ENCODE measurements at regions not wholly inside any gene's neighbourhood (a gene's known extent, or its start where the extent isn't known, plus 50 kb on each side); places are given as distances from the start of the nearest gene placed in this dataset.
A peak's percentile ranks its signal among the peaks of the same experiment; 100 is the strongest.

- Histone ChIP-seq H3K4me1 (peaks cover 19% of the 10 kb centered on the region), H3K4me3 (no peak overlapping the region), H3K27me3 (no peaks in the 10 kb centered on the region), H3K27ac (no peak overlapping the region), H3K36me3 (no peaks in the 10 kb centered on the region), H3K9me3 (no peaks in the 10 kb centered on the region)
- intact Hi-C loops (cut with DNase I) = no loop called here
- TF ChIP-seq POLR2A (IDR thresholded peaks at IDR 0.05) (no peak), POLR2AphosphoS5 (IDR thresholded peaks at IDR 0.05; ENCODE audit: insufficient read depth in 1 of 2, low read depth in 1 of 2) (no peak)
- TF ChIP-seq, protein P1, sequence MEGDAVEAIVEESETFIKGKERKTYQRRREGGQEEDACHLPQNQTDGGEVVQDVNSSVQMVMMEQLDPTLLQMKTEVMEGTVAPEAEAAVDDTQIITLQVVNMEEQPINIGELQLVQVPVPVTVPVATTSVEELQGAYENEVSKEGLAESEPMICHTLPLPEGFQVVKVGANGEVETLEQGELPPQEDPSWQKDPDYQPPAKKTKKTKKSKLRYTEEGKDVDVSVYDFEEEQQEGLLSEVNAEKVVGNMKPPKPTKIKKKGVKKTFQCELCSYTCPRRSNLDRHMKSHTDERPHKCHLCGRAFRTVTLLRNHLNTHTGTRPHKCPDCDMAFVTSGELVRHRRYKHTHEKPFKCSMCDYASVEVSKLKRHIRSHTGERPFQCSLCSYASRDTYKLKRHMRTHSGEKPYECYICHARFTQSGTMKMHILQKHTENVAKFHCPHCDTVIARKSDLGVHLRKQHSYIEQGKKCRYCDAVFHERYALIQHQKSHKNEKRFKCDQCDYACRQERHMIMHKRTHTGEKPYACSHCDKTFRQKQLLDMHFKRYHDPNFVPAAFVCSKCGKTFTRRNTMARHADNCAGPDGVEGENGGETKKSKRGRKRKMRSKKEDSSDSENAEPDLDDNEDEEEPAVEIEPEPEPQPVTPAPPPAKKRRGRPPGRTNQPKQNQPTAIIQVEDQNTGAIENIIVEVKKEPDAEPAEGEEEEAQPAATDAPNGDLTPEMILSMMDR (IDR thresholded peaks at IDR 0.05) = no peak
- peak; percentile 76 to 77 for DNase-seq (ENCODE audit: extremely low spot score in 2 of 2)
These were observed 372.8 kb upstream of the MGMT start for GRCh38 chr10:129094233-129094632.

DNA sequence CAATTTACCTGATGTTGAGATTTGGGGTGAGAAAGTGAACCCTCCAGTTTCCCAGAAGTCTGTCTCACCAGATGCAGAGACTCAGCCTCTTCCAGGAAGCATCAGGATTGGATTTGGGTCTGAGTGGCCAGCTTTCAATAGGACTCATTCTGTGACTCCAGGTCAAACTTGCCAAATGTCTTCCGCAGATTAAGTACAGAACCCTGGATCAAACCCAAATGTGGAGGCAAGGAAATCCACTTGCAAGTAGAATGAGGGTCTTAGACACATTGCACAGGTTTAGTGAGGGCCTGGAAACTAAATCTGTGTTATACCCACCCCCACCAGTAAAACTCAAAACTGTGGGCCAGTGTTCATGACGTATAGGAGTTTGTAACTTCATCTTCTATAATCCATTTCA lies 372.2 kb upstream of the MGMT start:
- Histone ChIP-seq H3K27ac (no peak overlapping the region), H3K4me1 (peaks cover 19% of the 10 kb centered on the region), H3K27me3 (no peaks in the 10 kb centered on the region), H3K9me3 (no peaks in the 10 kb centered on the region), H3K4me3 (no peak overlapping the region), H3K36me3 (no peaks in the 10 kb centered on the region)
- intact Hi-C loops (cut with DNase I) = loop anchor here (5.0 kb wide), 1 partner anchor 867 kb away; the partner anchor contains the start of gene EBF3
- TF ChIP-seq POLR2AphosphoS5 (IDR thresholded peaks at IDR 0.05; ENCODE audit: insufficient read depth in 1 of 2, low read depth in 1 of 2) (no peak), POLR2A (IDR thresholded peaks at IDR 0.05) (no peak)
- TF ChIP-seq, protein P1 (IDR thresholded peaks at IDR 0.05) = no peak
- DNase-seq (ENCODE audit: extremely low spot score in 2 of 2) = peak; percentile 44 to 64

DNA sequence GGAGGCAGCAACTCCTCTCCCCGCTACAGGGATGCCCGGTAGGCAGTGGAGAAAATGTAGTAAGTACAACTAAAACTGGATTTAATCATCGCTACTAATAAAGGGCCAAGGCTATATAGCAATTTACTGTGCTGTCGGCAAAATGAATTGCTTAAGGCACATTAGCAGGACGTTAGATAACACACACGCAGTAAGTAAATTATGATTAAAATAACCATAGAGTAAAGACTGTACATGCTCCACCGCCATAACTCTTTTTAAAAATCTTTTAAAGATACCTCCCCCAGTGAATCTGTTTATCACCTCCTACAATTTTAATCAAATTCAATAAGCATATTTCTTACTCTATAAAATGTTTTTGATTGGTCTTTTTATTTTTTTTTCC lies 371.4 kb upstream of the MGMT start:
- peak in 1 of 2 donors; percentile 49 for DNase-seq (ENCODE audit: extremely low spot score in 2 of 2)
- no peaks in the 10 kb centered on the region for H3K9me3 ChIP-seq
- no peak overlapping the region for H3K27ac ChIP-seq
- no peaks in the 10 kb centered on the region for H3K27me3 ChIP-seq
- peaks cover 19% of the 10 kb centered on the region for H3K4me1 ChIP-seq
- intact Hi-C loops (cut with DNase I) = loop anchor here (5.0 kb wide), 1 partner anchor 867 kb away; the partner anchor contains the start of gene EBF3
- H3K36me3 ChIP-seq = no peaks in the 10 kb centered on the region
- TF ChIP-seq, protein P1 (IDR thresholded peaks at IDR 0.05) = no peak
- no peak for TF ChIP-seq POLR2A (IDR thresholded peaks at IDR 0.05)
- no peak for TF ChIP-seq POLR2AphosphoS5 (IDR thresholded peaks at IDR 0.05; ENCODE audit: insufficient read depth in 1 of 2, low read depth in 1 of 2)
- no peak overlapping the region for H3K4me3 ChIP-seq

GRCh38 chr10:129096065-129096984 lies 370.7 kb upstream of the MGMT start:
- peak; percentile 28 to 91 for DNase-seq (ENCODE audit: extremely low spot score in 2 of 2)
- Histone ChIP-seq H3K27me3 (no peaks in the 10 kb centered on the region), H3K36me3 (no peaks in the 10 kb centered on the region), H3K4me3 (no peak overlapping the region), H3K27ac (peak overlapping the region; percentile 54), H3K4me1 (peaks cover 19% of the 10 kb centered on the region), H3K9me3 (no peaks in the 10 kb centered on the region)
- TF ChIP-seq, protein P1 (IDR thresholded peaks at IDR 0.05) = no peak
- peak; percentile 9 to 72 for TF ChIP-seq POLR2AphosphoS5 (IDR thresholded peaks at IDR 0.05; ENCODE audit: insufficient read depth in 1 of 2, low read depth in 1 of 2)
- no peak for TF ChIP-seq POLR2A (IDR thresholded peaks at IDR 0.05)
- intact Hi-C loops (cut with DNase I) = loop anchor here (5.0 kb wide), 1 partner anchor 866 kb away; the partner anchor contains the start of gene EBF3
